ENCODE measurements at regions not wholly inside any gene's neighbourhood (a gene's known extent, or its start where the extent isn't known, plus 50 kb on each side); places are given as distances from the start of the nearest gene placed in this dataset.

GRCh38 chrY:19124609-19125008 lies 351.1 kb upstream of the HSFY2 start:
- ChIA-PET CTCF (no interaction called here), POLR2A (no interaction called here)
- TF ChIP-seq, protein P1, sequence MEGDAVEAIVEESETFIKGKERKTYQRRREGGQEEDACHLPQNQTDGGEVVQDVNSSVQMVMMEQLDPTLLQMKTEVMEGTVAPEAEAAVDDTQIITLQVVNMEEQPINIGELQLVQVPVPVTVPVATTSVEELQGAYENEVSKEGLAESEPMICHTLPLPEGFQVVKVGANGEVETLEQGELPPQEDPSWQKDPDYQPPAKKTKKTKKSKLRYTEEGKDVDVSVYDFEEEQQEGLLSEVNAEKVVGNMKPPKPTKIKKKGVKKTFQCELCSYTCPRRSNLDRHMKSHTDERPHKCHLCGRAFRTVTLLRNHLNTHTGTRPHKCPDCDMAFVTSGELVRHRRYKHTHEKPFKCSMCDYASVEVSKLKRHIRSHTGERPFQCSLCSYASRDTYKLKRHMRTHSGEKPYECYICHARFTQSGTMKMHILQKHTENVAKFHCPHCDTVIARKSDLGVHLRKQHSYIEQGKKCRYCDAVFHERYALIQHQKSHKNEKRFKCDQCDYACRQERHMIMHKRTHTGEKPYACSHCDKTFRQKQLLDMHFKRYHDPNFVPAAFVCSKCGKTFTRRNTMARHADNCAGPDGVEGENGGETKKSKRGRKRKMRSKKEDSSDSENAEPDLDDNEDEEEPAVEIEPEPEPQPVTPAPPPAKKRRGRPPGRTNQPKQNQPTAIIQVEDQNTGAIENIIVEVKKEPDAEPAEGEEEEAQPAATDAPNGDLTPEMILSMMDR (IDR thresholded peaks at IDR 0.05; ENCODE audit: low read depth, low read length): no peak
- Histone ChIP-seq H3K27ac (ENCODE audit: low read depth, low read length) (no peak overlapping the region), H3K27me3 (ENCODE audit: control insufficient read depth, insufficient read depth, low read length) (no peaks in the 10 kb centered on the region), H3K9me3 (ENCODE audit: control insufficient read depth, insufficient read depth, low read length) (no peaks in the 10 kb centered on the region), H3K4me3 (ENCODE audit: low read depth, low read length) (no peak overlapping the region)
- DNase-seq (ENCODE audit: low read depth, low spot score): no peak

DNA sequence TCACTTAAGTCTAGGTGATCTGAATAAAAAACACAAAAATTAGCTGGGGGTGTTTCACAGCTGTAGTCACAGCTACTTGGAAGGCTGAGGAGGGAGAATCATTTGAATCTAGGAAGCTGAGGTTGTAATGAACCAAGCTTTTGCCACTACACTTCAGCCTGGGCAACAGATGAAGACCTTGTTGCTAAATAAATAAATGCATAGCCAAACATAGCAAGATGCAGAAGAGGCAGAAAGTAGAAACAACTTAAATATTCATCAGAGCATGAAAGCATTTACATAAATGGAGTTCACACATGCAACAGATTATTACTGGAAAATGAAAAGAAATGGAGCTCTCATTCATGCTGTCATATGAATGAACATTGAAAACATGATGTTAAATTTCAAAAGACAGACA lies 348.9 kb upstream of the HSFY2 start:
- TF ChIP-seq, protein P1 (IDR thresholded peaks at IDR 0.05; ENCODE audit: low read depth, low read length): no peak
- Histone ChIP-seq H3K9me3 (ENCODE audit: control insufficient read depth, insufficient read depth, low read length) (no peaks in the 10 kb centered on the region), H3K4me3 (ENCODE audit: low read depth, low read length) (no peak overlapping the region), H3K27ac (ENCODE audit: low read depth, low read length) (no peak overlapping the region), H3K27me3 (ENCODE audit: control insufficient read depth, insufficient read depth, low read length) (no peaks in the 10 kb centered on the region)
- ChIA-PET POLR2A (no interaction called here), CTCF (no interaction called here)
- DNase-seq (ENCODE audit: low read depth, low spot score): no peak

DNA sequence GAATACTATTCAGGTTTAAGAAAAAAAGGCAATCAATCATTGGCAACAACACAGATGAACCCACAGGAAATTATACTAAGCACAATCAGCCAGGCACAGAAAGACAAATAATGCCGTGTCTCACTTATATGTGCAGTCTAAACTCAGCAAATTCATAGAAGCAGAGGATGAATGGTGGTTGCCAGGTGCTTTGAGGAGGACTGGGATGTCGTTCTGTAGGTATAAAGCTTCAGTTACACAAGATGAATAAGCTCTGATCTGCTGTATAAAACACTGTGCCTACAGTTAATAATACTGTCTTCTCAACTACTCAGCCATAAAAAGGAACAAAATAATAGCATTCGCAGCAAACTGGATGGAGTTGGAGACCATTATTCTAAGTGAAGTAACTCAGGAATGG lies 324.8 kb upstream of the HSFY2 start:
- POLR2A ChIA-PET: no interaction called here
- no peak overlapping the region for H3K4me3 ChIP-seq (ENCODE audit: low read depth, low read length)

DNA sequence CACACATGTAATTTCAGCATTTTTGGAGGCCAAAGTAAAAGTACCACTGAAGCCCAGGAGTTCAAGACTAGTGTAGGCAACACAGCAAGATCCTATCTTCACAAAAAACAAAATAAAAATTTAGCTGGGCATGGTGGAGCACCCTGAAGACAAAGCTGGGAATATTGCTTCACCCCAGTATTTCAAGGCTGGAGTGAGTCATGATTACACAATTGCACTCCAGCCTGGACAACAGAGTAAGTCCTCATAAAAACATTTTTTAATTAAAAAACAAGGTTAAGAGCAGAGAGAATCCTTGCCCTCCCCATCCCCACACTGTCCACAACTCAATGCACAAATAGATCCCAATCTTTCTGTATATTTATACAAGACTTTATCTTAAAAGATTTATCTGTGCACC lies 321.9 kb upstream of the HSFY2 start:
- H3K9me3 ChIP-seq (ENCODE audit: control insufficient read depth, insufficient read depth, low read length): no peaks in the 10 kb centered on the region
- POLR2A ChIA-PET: no interaction called here
- no peaks in the 10 kb centered on the region for H3K27me3 ChIP-seq (ENCODE audit: control insufficient read depth, insufficient read depth, low read length)
- no peak overlapping the region for H3K4me3 ChIP-seq (ENCODE audit: low read depth, low read length)
- H3K27ac ChIP-seq (ENCODE audit: low read depth, low read length): no peak overlapping the region
- DNase-seq (ENCODE audit: low read depth, low spot score): no peak
- TF ChIP-seq, protein P1 (IDR thresholded peaks at IDR 0.05; ENCODE audit: low read depth, low read length): no peak
- CTCF ChIA-PET: no interaction called here

More for the DNA sequence above, 324.8 kb upstream of the HSFY2 start:
- Histone ChIP-seq H3K27ac (ENCODE audit: low read depth, low read length) (no peak overlapping the region), H3K9me3 (ENCODE audit: control insufficient read depth, insufficient read depth, low read length) (no peaks in the 10 kb centered on the region), H3K27me3 (ENCODE audit: control insufficient read depth, insufficient read depth, low read length) (no peaks in the 10 kb centered on the region)
- no peak for DNase-seq (ENCODE audit: low read depth, low spot score)
- CTCF ChIA-PET: no interaction called here
- TF ChIP-seq, protein P1 (IDR thresholded peaks at IDR 0.05; ENCODE audit: low read depth, low read length): no peak

- Histone ChIP-seq H3K9me3 (ENCODE audit: control insufficient read depth, insufficient read depth, low read length) (no peaks in the 10 kb centered on the region), H3K27me3 (ENCODE audit: control insufficient read depth, insufficient read depth, low read length) (no peaks in the 10 kb centered on the region), H3K27ac (ENCODE audit: low read depth, low read length) (no peak overlapping the region), H3K4me3 (ENCODE audit: low read depth, low read length) (no peak overlapping the region)
- ChIA-PET CTCF (no interaction called here), POLR2A (no interaction called here)
- TF ChIP-seq, protein P1 (IDR thresholded peaks at IDR 0.05; ENCODE audit: low read depth, low read length): no peak
- DNase-seq (ENCODE audit: low read depth, low spot score): no peak
Observed at GRCh38 chrY:19083006-19083405, 309.5 kb upstream of the HSFY2 start.

Data from AG04450 (cell line).